Body of pancreas (tissue), 4 donors: ENCODE measurements at regions not wholly inside any gene's neighbourhood (a gene's known extent, or its start where the extent isn't known, plus 50 kb on each side); places are given as distances from the start of the nearest gene placed in this dataset.

Source experiments
- CTCF ChIP-seq, 7 experiments: fragments of 450-650 bp in 4 of 7; fragments of 200-600 bp in 3 of 7; sonication (generic) in 3 of 7; IDR thresholded peaks; one replicate each; pipeline ENCODE4 v1.5.1; 2016 to 2019; ENCODE audit warnings: antibody characterized with exemption in 7 of 7
- POLR2A ChIP-seq, 3 donors: fragments of 450-650 bp; IDR thresholded peaks; one replicate each; pipeline ENCODE4 v1.6.1; 2016; ENCODE audit warnings: antibody characterized with exemption in 3 of 3, mild to moderate bottlenecking in 2 of 3

GRCh38 chr3:71994906-71995305 is 210.0 kb upstream of the PROK2 start:
- TF ChIP-seq CTCF (IDR thresholded peaks at IDR 0.05) (no peak), POLR2A (IDR thresholded peaks at IDR 0.05) (no peak)
